ENCODE measurements at regions not wholly inside any gene's neighbourhood (a gene's known extent, or its start where the extent isn't known, plus 50 kb on each side); places are given as distances from the start of the nearest gene placed in this dataset.
"Not testable (repeated sequence)": the region's sequence is repeated elsewhere in the genome, so short reads cannot be mapped to it uniquely, and the experiment has no call there.

- TF ChIP-seq CTCF (IDR thresholded peaks at IDR 0.05; ENCODE audit: low read depth, low read length); EZH2phosphoT487 (IDR thresholded peaks at IDR 0.05; ENCODE audit: low read depth): not testable (repeated sequence)
Observed at GRCh38 chrX:63204266-63205074, 146.7 kb downstream of the SPIN4 start.
